ENCODE measurements at regions not wholly inside any gene's neighbourhood (a gene's known extent, or its start where the extent isn't known, plus 50 kb on each side); places are given as distances from the start of the nearest gene placed in this dataset.

GRCh38 chr16:60271025-60271771, 1537.1 kb upstream of the GOT2 start:
- Histone ChIP-seq H3K79me2 (no peaks in the 10 kb centered on the region), H4K20me1 (ENCODE audit: insufficient read depth, poor library complexity, severe bottlenecking) (no peaks in the 10 kb centered on the region), H3K36me3 (replicated peaks; ENCODE audit: insufficient read depth, low read depth) (no peaks in the 10 kb centered on the region), H3K4me1 (ENCODE audit: insufficient read depth) (no peaks in the 10 kb centered on the region), H3K4me2 (no peak overlapping the region), H3K9me3 (ENCODE audit: low read depth) (no peaks in the 10 kb centered on the region), H3K27ac (no peak overlapping the region), H3K9me2 (replicated peaks; ENCODE audit: insufficient read depth) (no peaks in the 10 kb centered on the region), H3K27me3 (no peaks in the 10 kb centered on the region), H2AFZ (no peak overlapping the region), H3K4me3 (no peak overlapping the region)
- no peak for TF ChIP-seq EZH2phosphoT487 (IDR thresholded peaks at IDR 0.05; ENCODE audit: low read depth, severe bottlenecking, unreplicated experiment)
- no peak for DNase-seq (ENCODE audit: low spot score)
- 82% methylated on average over 3 of the region's 3 CpGs for WGBS (ENCODE audit: low lambda C conversion rate, missing lambda C conversion rate)

- no peak for DNase-seq (ENCODE audit: low spot score)
- H3K79me2 ChIP-seq = no peaks in the 10 kb centered on the region
- H3K27ac ChIP-seq = no peak overlapping the region
- no peak overlapping the region for H3K4me3 ChIP-seq
- H3K27me3 ChIP-seq = no peaks in the 10 kb centered on the region
- H4K20me1 ChIP-seq (ENCODE audit: insufficient read depth, poor library complexity, severe bottlenecking) = no peaks in the 10 kb centered on the region
- H3K4me2 ChIP-seq = no peak overlapping the region
- no peaks in the 10 kb centered on the region for H3K9me2 ChIP-seq (replicated peaks; ENCODE audit: insufficient read depth)
- no peaks in the 10 kb centered on the region for H3K36me3 ChIP-seq (replicated peaks; ENCODE audit: insufficient read depth, low read depth)
- 42% methylated on average over 1 of the region's 1 CpG for WGBS (ENCODE audit: low lambda C conversion rate, missing lambda C conversion rate)
- H2AFZ ChIP-seq = no peak overlapping the region
- no peaks in the 10 kb centered on the region for H3K4me1 ChIP-seq (ENCODE audit: insufficient read depth)
- H3K9me3 ChIP-seq (ENCODE audit: low read depth) = no peaks in the 10 kb centered on the region
- TF ChIP-seq EZH2phosphoT487 (IDR thresholded peaks at IDR 0.05; ENCODE audit: low read depth, severe bottlenecking, unreplicated experiment) = no peak
- TF ChIP-seq EZH2 (IDR thresholded peaks at IDR 0.05; ENCODE audit: borderline replicate concordance) = no peak
- TF ChIP-seq CTCF (IDR thresholded peaks at IDR 0.05; ENCODE audit: poor library complexity) = no peak
Measured at GRCh38 chr16:60261425-60261824, 1527.3 kb upstream of the GOT2 start.

- H2AFZ ChIP-seq = no peak overlapping the region
Measured at GRCh38 chr16:60259956-60260355, 1525.8 kb upstream of the GOT2 start.

More at GRCh38 chr16:60259956-60260355, 1525.8 kb upstream of the GOT2 start:
- no peak for DNase-seq (ENCODE audit: low spot score)
- Histone ChIP-seq H3K4me2 (no peak overlapping the region), H3K9me2 (replicated peaks; ENCODE audit: insufficient read depth) (no peaks in the 10 kb centered on the region), H3K36me3 (replicated peaks; ENCODE audit: insufficient read depth, low read depth) (no peaks in the 10 kb centered on the region), H3K79me2 (no peaks in the 10 kb centered on the region), H3K27me3 (no peaks in the 10 kb centered on the region), H3K9me3 (ENCODE audit: low read depth) (no peaks in the 10 kb centered on the region), H3K4me1 (ENCODE audit: insufficient read depth) (no peaks in the 10 kb centered on the region), H3K27ac (no peak overlapping the region), H4K20me1 (ENCODE audit: insufficient read depth, poor library complexity, severe bottlenecking) (no peaks in the 10 kb centered on the region), H3K4me3 (no peak overlapping the region)
- whole genome bisulfite sequencing (ENCODE audit: low lambda C conversion rate, missing lambda C conversion rate) = 89% methylated on average over 2 of the region's 2 CpGs
- no peak for TF ChIP-seq EZH2phosphoT487 (IDR thresholded peaks at IDR 0.05; ENCODE audit: low read depth, severe bottlenecking, unreplicated experiment)
- TF ChIP-seq CTCF (IDR thresholded peaks at IDR 0.05; ENCODE audit: poor library complexity) = no peak
- no peak for TF ChIP-seq EZH2 (IDR thresholded peaks at IDR 0.05; ENCODE audit: borderline replicate concordance)

Data from hepatocyte (in vitro differentiated cells).